MM.1S (cell line): ENCODE measurements at regions not wholly inside any gene's neighbourhood (a gene's known extent, or its start where the extent isn't known, plus 50 kb on each side); places are given as distances from the start of the nearest gene placed in this dataset.

Source experiments
- DNase-seq: peaks from one replicate; pipeline ENCODE4 v3.0.0-alpha.2; 2015
- H2AFZ ChIP-seq: fragments of 300-600 bp; sonication (generic); 2 replicates; pipeline ENCODE4 v1.6.0; 2016; ENCODE audit warnings: antibody characterized with exemption, low read length
- H3F3A ChIP-seq: fragments of 300-600 bp; sonication (generic); 2 replicates; pipeline ENCODE4 v1.6.1; 2016; ENCODE audit warnings: mild to moderate bottlenecking, antibody characterized with exemption, low read length, moderate library complexity, mixed read lengths; ENCODE audit not compliant: insufficient read depth
- H3K27ac ChIP-seq: fragments of 300-600 bp; sonication (generic); 2 replicates; pipeline ENCODE4 v1.5.1; 2016; ENCODE audit warnings: mild to moderate bottlenecking, low read length
- H3K27me3 ChIP-seq: fragments of 300-600 bp; sonication (generic); replicated peaks from 2 replicates; pipeline ENCODE4 v1.6.0; 2016; ENCODE audit warnings: low read length; ENCODE audit not compliant: insufficient read depth
- H3K36me3 ChIP-seq: fragments of 300-600 bp; sonication (generic); replicated peaks from 2 replicates; pipeline ENCODE4 v1.6.1; 2016; ENCODE audit warnings: mild to moderate bottlenecking, low read length, mixed read lengths; ENCODE audit not compliant: insufficient read depth
- H3K4me1 ChIP-seq: fragments of 300-600 bp; sonication (generic); 2 replicates; pipeline ENCODE4 v1.6.1; 2016; ENCODE audit warnings: low read length, mixed read lengths
- H3K4me2 ChIP-seq: fragments of 300-600 bp; sonication (generic); 2 replicates; pipeline ENCODE4 v1.6.0; 2016; ENCODE audit warnings: low read depth, low read length
- H3K4me3 ChIP-seq: fragments of 300-600 bp; sonication (generic); 2 replicates; pipeline ENCODE4 v1.5.1; 2016; ENCODE audit warnings: low read length, mixed read lengths
- H3K79me2 ChIP-seq: fragments of 300-600 bp; sonication (generic); 2 replicates; pipeline ENCODE4 v1.6.1; 2016; ENCODE audit warnings: mixed run types, low read length, mixed read lengths
- H3K9ac ChIP-seq: fragments of 300-600 bp; sonication (generic); 2 replicates; pipeline ENCODE4 v1.6.1; 2016; ENCODE audit warnings: low read length, mixed read lengths
- H3K9me2 ChIP-seq: fragments of 300-600 bp; sonication (generic); replicated peaks from 2 replicates; pipeline ENCODE4 v1.6.1; 2016; ENCODE audit warnings: mild to moderate bottlenecking, low read length, mixed read lengths; ENCODE audit not compliant: insufficient read depth
- H3K9me3 ChIP-seq: fragments of 300-600 bp; sonication (generic); replicated peaks from 2 replicates; pipeline ENCODE4 v1.6.1; 2016; ENCODE audit warnings: mild to moderate bottlenecking, low read length, mixed read lengths; ENCODE audit not compliant: insufficient read depth
- H4K20me1 ChIP-seq: fragments of 300-600 bp; sonication (generic); 2 replicates; pipeline ENCODE4 v1.6.1; 2016; ENCODE audit warnings: mild to moderate bottlenecking, low read length, moderate library complexity, mixed read lengths; ENCODE audit not compliant: insufficient read depth
- CTCF ChIP-seq: fragments of 300-600 bp; sonication (generic); IDR thresholded peaks from 2 replicates; pipeline ENCODE4 v1.5.1; 2016; ENCODE audit warnings: antibody characterized with exemption, low read length, mixed read lengths
- EZH2 ChIP-seq: fragments of 300-600 bp; sonication (generic); optimal IDR thresholded peaks from 2 replicates; pipeline ENCODE3; 2017; ENCODE audit warnings: low read depth, mild to moderate bottlenecking, antibody characterized with exemption, low read length, mixed read lengths
- EZH2phosphoT487 ChIP-seq: fragments of 300-600 bp; sonication (generic); IDR thresholded peaks from 2 replicates; pipeline ENCODE4 v1.6.1; 2018; ENCODE audit warnings: antibody characterized with exemption, low read length

GRCh38 chr5:56516441-56516840, 283.3 kb upstream of the ANKRD55 start:
- no peak overlapping the region for H3K4me3 ChIP-seq
- H3F3A ChIP-seq = no peaks in the 10 kb centered on the region
- H3K9ac ChIP-seq = no peak overlapping the region
- H3K4me2 ChIP-seq = no peak overlapping the region
- 0 out of 2 replicates have a peak, but pooled peaks cover 4% of the 10 kb centered on the region for H3K4me1 ChIP-seq
- no peaks in the 10 kb centered on the region for H3K36me3 ChIP-seq
- no peaks in the 10 kb centered on the region for H3K9me3 ChIP-seq
- no peaks in the 10 kb centered on the region for H3K9me2 ChIP-seq
- DNase-seq = no peak
- H2AFZ ChIP-seq = no peak overlapping the region
- no peak overlapping the region for H3K27ac ChIP-seq
- no peaks in the 10 kb centered on the region for H3K79me2 ChIP-seq
- no peak for TF ChIP-seq EZH2
- no peak for TF ChIP-seq CTCF
- no peak for TF ChIP-seq EZH2phosphoT487
- H3K27me3 ChIP-seq = no peaks in the 10 kb centered on the region
- H4K20me1 ChIP-seq = no peaks in the 10 kb centered on the region

GRCh38 chr5:56516035-56516434, 282.9 kb upstream of the ANKRD55 start:
- H3K4me2 ChIP-seq = no peak overlapping the region
- no peaks in the 10 kb centered on the region for H4K20me1 ChIP-seq
- TF ChIP-seq EZH2phosphoT487 (no peak), CTCF (no peak), EZH2 (no peak)
- H3K27me3 ChIP-seq = no peaks in the 10 kb centered on the region
- no peaks in the 10 kb centered on the region for H3F3A ChIP-seq
- H3K4me1 ChIP-seq = 0 out of 2 replicates have a peak, but pooled peaks cover 4% of the 10 kb centered on the region
- H3K9me3 ChIP-seq = no peaks in the 10 kb centered on the region
- no peak for DNase-seq
- H2AFZ ChIP-seq = no peak overlapping the region
- H3K79me2 ChIP-seq = no peaks in the 10 kb centered on the region
- H3K9me2 ChIP-seq = no peaks in the 10 kb centered on the region
- H3K9ac ChIP-seq = no peak overlapping the region
- H3K4me3 ChIP-seq = no peak overlapping the region
- H3K36me3 ChIP-seq = no peaks in the 10 kb centered on the region
- no peak overlapping the region for H3K27ac ChIP-seq

GRCh38 chr5:56515011-56515410, 281.9 kb upstream of the ANKRD55 start:
- Histone ChIP-seq H2AFZ (no peak overlapping the region), H3K4me2 (no peak overlapping the region)
- TF ChIP-seq CTCF (no peak), EZH2 (no peak), EZH2phosphoT487 (no peak)

More at GRCh38 chr5:56515011-56515410, 281.9 kb upstream of the ANKRD55 start:
- DNase-seq = no peak
- Histone ChIP-seq H4K20me1 (no peaks in the 10 kb centered on the region), H3K36me3 (no peaks in the 10 kb centered on the region), H3K27ac (no peak overlapping the region), H3K4me3 (no peak overlapping the region), H3K9ac (no peak overlapping the region), H3K27me3 (no peaks in the 10 kb centered on the region), H3K79me2 (no peaks in the 10 kb centered on the region), H3K9me3 (no peaks in the 10 kb centered on the region), H3K9me2 (no peaks in the 10 kb centered on the region), H3K4me1 (0 out of 2 replicates have a peak, but pooled peaks cover 4% of the 10 kb centered on the region), H3F3A (no peaks in the 10 kb centered on the region)
